SK-N-SH (cell line): ENCODE measurements at regions not wholly inside any gene's neighbourhood (a gene's known extent, or its start where the extent isn't known, plus 50 kb on each side); places are given as distances from the start of the nearest gene placed in this dataset.

Experiments
- CTCF ChIA-PET: fragments of 300-600, 350-600 bp; formaldehyde crosslinking; extraction: SDS; loops from one replicate; lab custom pipeline; 2021; lab: Yijun Ruan, JAX
- POLR2A ChIA-PET: fragments of 350-600 bp; sonication (Branson Sonifier 250); formaldehyde crosslinking; extraction: SDS; loops from one replicate; lab custom pipeline; 2020; ENCODE audit warnings: antibody characterized with exemption, inconsistent platforms; lab: Yijun Ruan, JAX
- DNase-seq: peaks from one replicate; pipeline ENCODE4 v3.0.0; 2012
- H2AFZ ChIP-seq: fragments of 200-600 bp; sonication (generic); 2 replicates; pipeline ENCODE4 v1.8.1; 2016; ENCODE audit warnings: antibody characterized with exemption, mild to moderate bottlenecking, low read depth
- H3F3A ChIP-seq: fragments of 200-600 bp; sonication (generic); replicated peaks from 2 replicates; pipeline ENCODE3; 2016; ENCODE audit warnings: antibody characterized with exemption, mild to moderate bottlenecking; ENCODE audit not compliant: insufficient read depth
- H3K27ac ChIP-seq, 2 experiments: fragments of 200-500 bp in 1 of 2; fragments of 200-600 bp in 1 of 2; sonication (Bioruptor generic) in 1 of 2; sonication (generic), shearing (Covaris generic) in 1 of 2; 2 replicates each; pipeline versions ENCODE4 v1.5.1 to v1.6.1; 2014 to 2016; ENCODE audit warnings: low read depth in 2 of 2, inconsistent platforms in 1 of 2, low read length in 1 of 2, mild to moderate bottlenecking in 1 of 2, mixed read lengths in 1 of 2
- H3K27me3 ChIP-seq: fragments of 200-600 bp; sonication (generic), shearing (Covaris generic); 2 replicates; pipeline ENCODE4 v1.6.1; 2016; ENCODE audit warnings: mixed run types; ENCODE audit not compliant: insufficient read depth
- H3K36me3 ChIP-seq, 2 experiments: fragments of 200-500 bp in 1 of 2; fragments of 200-600 bp in 1 of 2; sonication (Bioruptor generic) in 1 of 2; sonication (generic) in 1 of 2; replicated peaks in 1 of 2; 2 replicates each; pipeline versions ENCODE3 to v1.5.1; 2014 to 2016; ENCODE audit warnings: low read length in 1 of 2, mild to moderate bottlenecking in 1 of 2; ENCODE audit not compliant: insufficient read depth in 2 of 2, control insufficient read depth in 1 of 2
- H3K4me1 ChIP-seq, 2 experiments: fragments of 200-500 bp in 1 of 2; fragments of 200-600 bp in 1 of 2; sonication (Bioruptor generic) in 1 of 2; sonication (generic), shearing (Covaris generic) in 1 of 2; 2 replicates each; pipeline versions ENCODE4 v1.5.1 to v1.6.1; 2014 to 2016; ENCODE audit warnings: low read depth in 1 of 2, low read length in 1 of 2, mixed run types in 1 of 2; ENCODE audit not compliant: insufficient read depth in 2 of 2, control insufficient read depth in 1 of 2
- H3K4me2 ChIP-seq: fragments of 200-600 bp; sonication (generic), shearing (Covaris generic); 2 replicates; pipeline ENCODE4 v1.6.1; 2017; ENCODE audit warnings: mixed run types
- H3K4me3 ChIP-seq, 2 experiments: fragments of 200-500 bp in 1 of 2; fragments of 200-600 bp in 1 of 2; sonication (Bioruptor generic) in 1 of 2; sonication (generic), shearing (Covaris generic) in 1 of 2; 2 replicates each; pipeline versions ENCODE4 v1.5.1 to v1.8.1; 2014 to 2016; ENCODE audit warnings: low read depth in 2 of 2, inconsistent platforms in 1 of 2, low read length in 1 of 2, mild to moderate bottlenecking in 1 of 2, mixed read lengths in 1 of 2, moderate library complexity in 1 of 2
- H3K79me2 ChIP-seq: fragments of 200-600 bp; sonication (generic); 2 replicates; pipeline ENCODE4 v1.8.1; 2017; ENCODE audit warnings: mild to moderate bottlenecking; ENCODE audit not compliant: insufficient read depth
- H3K9ac ChIP-seq: fragments of 200-600 bp; sonication (generic); 2 replicates; pipeline ENCODE4 v1.6.1; 2017; ENCODE audit warnings: mixed run types
- H3K9me2 ChIP-seq: fragments of 200-600 bp; sonication (generic); 2 replicates; pipeline ENCODE4 v1.6.1; 2017; ENCODE audit warnings: mixed run types
- H3K9me3 ChIP-seq: fragments of 200-600 bp; sonication (generic); 2 replicates; pipeline ENCODE4 v1.6.1; 2017; ENCODE audit warnings: mixed run types, mild to moderate bottlenecking, moderate library complexity
- H4K20me1 ChIP-seq: fragments of 200-600 bp; sonication (generic); 2 replicates; pipeline ENCODE4 v1.6.1; 2017; ENCODE audit warnings: mild to moderate bottlenecking, mixed run types; ENCODE audit not compliant: insufficient read depth
- CHD2 ChIP-seq: fragments of 150-350 bp; IDR thresholded peaks from 2 replicates; pipeline ENCODE4 v1.6.1; 2018; ENCODE audit warnings: low read length; ENCODE audit not compliant: partially characterized antibody
- EP300 ChIP-seq, 2 experiments: IDR thresholded peaks; 2 replicates each; pipeline versions ENCODE4 v1.4.0 to v1.6.1; 2012; ENCODE audit warnings: borderline replicate concordance in 1 of 2, low read depth in 1 of 2, low read length in 1 of 2
- FOXJ3 ChIP-seq: sonication (generic); formaldehyde crosslinking; IDR thresholded peaks from 2 replicates; pipeline ENCODE4 v1.5.1; 2020; ENCODE audit warnings: mild to moderate bottlenecking, missing genetic modification reagents
- GATA2 ChIP-seq: sonication (generic); formaldehyde crosslinking; IDR thresholded peaks from 2 replicates; pipeline ENCODE4 v1.5.0; 2020; ENCODE audit warnings: mild to moderate bottlenecking, missing genetic modification reagents
- IRF3 ChIP-seq: fragments of 150-350 bp; IDR thresholded peaks from 2 replicates; pipeline ENCODE4 v1.6.1; 2016; ENCODE audit warnings: mild to moderate bottlenecking, low read depth, low read length
- MXI1 ChIP-seq: IDR thresholded peaks from 2 replicates; pipeline ENCODE4 v1.6.1; 2012; ENCODE audit warnings: mild to moderate bottlenecking, low read depth, low read length, improper control_type of control experiment
- NFIC ChIP-seq: IDR thresholded peaks from 2 replicates; pipeline ENCODE4 v1.4.0; 2012; ENCODE audit warnings: borderline replicate concordance
- NRF1 ChIP-seq: IDR thresholded peaks from 2 replicates; pipeline ENCODE4 v1.6.1; 2012; ENCODE audit warnings: low read depth, mild to moderate bottlenecking, low read length
- PBX3 ChIP-seq: IDR thresholded peaks from 2 replicates; pipeline ENCODE4; 2012
- POLR2AphosphoS5 ChIP-seq: IDR thresholded peaks from 2 replicates; pipeline ENCODE4 v1.6.1; 2012; ENCODE audit warnings: low read depth, low read length
- RAD21 ChIP-seq: IDR thresholded peaks from 2 replicates; pipeline ENCODE4 v1.6.1; 2012; ENCODE audit warnings: mild to moderate bottlenecking, low read length
- RCOR1 ChIP-seq: fragments of 150-350 bp; IDR thresholded peaks from 2 replicates; pipeline ENCODE4 v1.6.1; 2017; ENCODE audit warnings: antibody characterized with exemption, low read length
- SIN3A ChIP-seq: IDR thresholded peaks from 2 replicates; pipeline ENCODE4 v1.6.1; 2012; ENCODE audit warnings: low read depth, mild to moderate bottlenecking, low read length, moderate library complexity, borderline replicate concordance
- SMC3 ChIP-seq: IDR thresholded peaks from 2 replicates; pipeline ENCODE4 v1.6.1; 2012; ENCODE audit warnings: low read depth, low read length, improper control_type of control experiment
- TAF1 ChIP-seq: IDR thresholded peaks from 2 replicates; pipeline ENCODE4 v1.6.1; 2012; ENCODE audit warnings: low read depth, mild to moderate bottlenecking, low read length, moderate library complexity, borderline replicate concordance
- TCF12 ChIP-seq: IDR thresholded peaks from 2 replicates; pipeline ENCODE4 v1.4.0; 2012
- TEAD4 ChIP-seq: IDR thresholded peaks from 2 replicates; pipeline ENCODE4 v1.4.0; 2012; ENCODE audit warnings: mild to moderate bottlenecking, borderline replicate concordance; ENCODE audit not compliant: insufficient read depth
- USF2 ChIP-seq: fragments of 150-350 bp; IDR thresholded peaks from 2 replicates; pipeline ENCODE4 v1.6.1; 2017; ENCODE audit warnings: antibody characterized with exemption, low read length, low read depth, borderline replicate concordance
- WGBS: methylation state at CpG from one replicate; pipeline ENCODE4 v1.1.6; 2017; ENCODE audit warnings: low lambda C conversion rate; 5-methylcytosine and 5-hydroxymethylcytosine counted together
- TF ChIP-seq, protein P1 (sequence below): IDR thresholded peaks from 2 replicates; pipeline ENCODE4 v1.4.0; 2012; ENCODE audit warnings: low read depth

GRCh38 chr10:1939016-1939415, 201.7 kb upstream of the ADARB2 start (continued):
- no peak for TF ChIP-seq TEAD4
- TF ChIP-seq GATA2 (CRISPR knock-in tag) = no peak

- Histone ChIP-seq H3K4me2 (no peak overlapping the region), H3K27ac (no peak overlapping the region), H3K79me2 (no peaks in the 10 kb centered on the region), H3K27me3 (no peaks in the 10 kb centered on the region), H3K9ac (no peak overlapping the region), H3K9me3 (no peaks in the 10 kb centered on the region), H4K20me1 (no peaks in the 10 kb centered on the region), H3K36me3 (no peaks in the 10 kb centered on the region), H2AFZ (no peak overlapping the region), H3K4me3 (no peak overlapping the region), H3K9me2 (no peaks in the 10 kb centered on the region), H3F3A (no peaks in the 10 kb centered on the region), H3K4me1 (no peaks in the 10 kb centered on the region)
- DNase-seq = no peak
- WGBS = 43% methylated on average over 7 of the region's 7 CpGs
- CTCF ChIA-PET = no interaction called here
- POLR2A ChIA-PET = no interaction called here
- TF ChIP-seq TAF1 (no peak), POLR2AphosphoS5 (no peak), EP300 (IDR thresholded peaks at IDR 0.05; ENCODE audit: borderline replicate concordance in 1 of 2, low read depth in 1 of 2, low read length in 1 of 2) (no peak), SIN3A (no peak), RCOR1 (no peak), TCF12 (no peak), PBX3 (no peak), MXI1 (no peak), NFIC (no peak), IRF3 (no peak), NRF1 (no peak), USF2 (no peak), RAD21 (no peak), FOXJ3 (no peak), SMC3 (no peak), GATA2 (CRISPR knock-in tag) (no peak), CHD2 (no peak)
- TF ChIP-seq, protein P1, sequence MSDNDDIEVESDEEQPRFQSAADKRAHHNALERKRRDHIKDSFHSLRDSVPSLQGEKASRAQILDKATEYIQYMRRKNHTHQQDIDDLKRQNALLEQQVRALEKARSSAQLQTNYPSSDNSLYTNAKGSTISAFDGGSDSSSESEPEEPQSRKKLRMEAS = no peak
These were observed 201.0 kb upstream of the ADARB2 start for GRCh38 chr10:1938317-1938716.
